H9 (cell line): ENCODE measurements at regions not wholly inside any gene's neighbourhood (a gene's known extent, or its start where the extent isn't known, plus 50 kb on each side); places are given as distances from the start of the nearest gene placed in this dataset.

Experiments
- DNase-seq: peaks from one replicate; pipeline ENCODE4 v3.0.0-alpha.2; 2017
- H2AFZ ChIP-seq: one replicate; pipeline ENCODE4 v1.6.1; 2013; ENCODE audit warnings: mild to moderate bottlenecking, low read length, control low read depth, moderate library complexity
- H2AK5ac ChIP-seq: 2 replicates; pipeline ENCODE4 v1.6.1; 2013; ENCODE audit warnings: low read length, control low read depth, mixed read lengths; ENCODE audit not compliant: insufficient read length
- H2BK120ac ChIP-seq: one replicate; pipeline ENCODE4 v1.6.1; 2013; ENCODE audit warnings: low read depth, mild to moderate bottlenecking, low read length, control low read depth, inconsistent platforms; ENCODE audit not compliant: poor library complexity, severe bottlenecking
- H2BK12ac ChIP-seq: 2 replicates; pipeline ENCODE4 v1.6.1; 2013; ENCODE audit warnings: low read length, control low read depth, mixed read lengths, low read depth; ENCODE audit not compliant: insufficient read length
- H2BK15ac ChIP-seq: 2 replicates; pipeline ENCODE4 v1.6.1; 2013; ENCODE audit warnings: low read depth, low read length, control low read depth
- H2BK20ac ChIP-seq: one replicate; pipeline ENCODE4 v1.6.1; 2013; ENCODE audit warnings: low read depth, mild to moderate bottlenecking, low read length, control low read depth, inconsistent platforms; ENCODE audit not compliant: poor library complexity, severe bottlenecking
- H2BK5ac ChIP-seq: 2 replicates; pipeline ENCODE4 v1.6.1; 2013; ENCODE audit warnings: low read length, control low read depth, mixed read lengths; ENCODE audit not compliant: insufficient read length
- H3K14ac ChIP-seq: 2 replicates; pipeline ENCODE4 v1.6.1; 2013; ENCODE audit warnings: low read length, control low read depth; ENCODE audit not compliant: insufficient read depth
- H3K18ac ChIP-seq: 2 replicates; pipeline ENCODE4 v1.6.1; 2013; ENCODE audit warnings: low read depth, mild to moderate bottlenecking, mixed read lengths, low read length, control low read depth; ENCODE audit not compliant: insufficient read length
- H3K23ac ChIP-seq: 2 replicates; pipeline ENCODE4 v1.6.1; 2013; ENCODE audit warnings: low read length, control low read depth, mixed read lengths, low read depth; ENCODE audit not compliant: insufficient read length
- H3K23me2 ChIP-seq: 2 replicates; pipeline ENCODE4 v1.6.1; 2013; ENCODE audit warnings: low read depth, mild to moderate bottlenecking, mixed read lengths, low read length, control low read depth; ENCODE audit not compliant: insufficient read length, poor library complexity, severe bottlenecking
- H3K27ac ChIP-seq: 2 replicates; pipeline ENCODE4 v1.5.1; 2013; ENCODE audit warnings: low read length, control low read depth, mixed read lengths, low read depth; ENCODE audit not compliant: insufficient read length
- H3K27me3 ChIP-seq: 2 replicates; pipeline ENCODE4 v1.6.1; 2013; ENCODE audit warnings: low read length, control low read depth, inconsistent platforms; ENCODE audit not compliant: insufficient read depth
- H3K4ac ChIP-seq: 2 replicates; pipeline ENCODE4 v1.6.1; 2013; ENCODE audit warnings: low read depth, mild to moderate bottlenecking, control low read depth, inconsistent platforms, low read length, moderate library complexity
- H3K4me1 ChIP-seq: 2 replicates; pipeline ENCODE4 v1.6.1; 2013; ENCODE audit warnings: low read length, control low read depth, inconsistent platforms; ENCODE audit not compliant: insufficient read depth
- H3K4me2 ChIP-seq: 2 replicates; pipeline ENCODE4 v1.6.1; 2013; ENCODE audit warnings: low read length, control low read depth, mixed read lengths; ENCODE audit not compliant: insufficient read length, insufficient read depth
- H3K56ac ChIP-seq: 2 replicates; pipeline ENCODE4 v1.6.1; 2013; ENCODE audit warnings: low read depth, mild to moderate bottlenecking, mixed read lengths, low read length, control low read depth; ENCODE audit not compliant: insufficient read length
- H3K79me1 ChIP-seq: 2 replicates; pipeline ENCODE4 v1.6.1; 2013; ENCODE audit warnings: low read depth, mild to moderate bottlenecking, moderate library complexity, low read length, control low read depth, inconsistent platforms; ENCODE audit not compliant: insufficient read depth, poor library complexity, severe bottlenecking
- H3K79me2 ChIP-seq: 2 replicates; pipeline ENCODE4 v1.6.1; 2013; ENCODE audit warnings: low read length, control low read depth, inconsistent platforms; ENCODE audit not compliant: insufficient read depth
- H3K9ac ChIP-seq: 2 replicates; pipeline ENCODE4 v1.6.1; 2013; ENCODE audit warnings: low read length, control low read depth, mixed read lengths; ENCODE audit not compliant: insufficient read length; ENCODE audit errors: extremely low read depth
- H3K9me3 ChIP-seq: one replicate; pipeline ENCODE4 v1.6.1; 2013; ENCODE audit warnings: low read depth, low read length, inconsistent platforms; ENCODE audit not compliant: control insufficient read depth
- H3T11ph ChIP-seq: one replicate; pipeline ENCODE4 v1.6.1; 2013; ENCODE audit warnings: mild to moderate bottlenecking, low read length, control low read depth, inconsistent platforms
- H4K20me1 ChIP-seq: one replicate; pipeline ENCODE4 v1.6.1; 2013; ENCODE audit not compliant: control insufficient read depth, insufficient read length, insufficient read depth
- H4K5ac ChIP-seq: 2 replicates; pipeline ENCODE4 v1.6.1; 2013; ENCODE audit warnings: low read depth, mild to moderate bottlenecking, mixed read lengths, low read length, control low read depth; ENCODE audit not compliant: insufficient read length
- H4K8ac ChIP-seq: replicated peaks from 2 replicates; pipeline ENCODE4 v1.6.1; 2013; ENCODE audit warnings: low read length, control low read depth, mixed read lengths, low read depth; ENCODE audit not compliant: insufficient read length
- H4K91ac ChIP-seq: 2 replicates; pipeline ENCODE4 v1.6.1; 2013; ENCODE audit warnings: low read depth, mild to moderate bottlenecking, moderate library complexity, mixed read lengths, low read length, control low read depth; ENCODE audit not compliant: insufficient read length
- H3K27ac Mint-ChIP-seq, 3 experiments: 2 replicates in 2 of 3; 3 replicates in 1 of 3; pipeline ENCODE4 v1.8.0; 2020 to 2021; ENCODE audit warnings: mixed read lengths in 3 of 3, mild to moderate bottlenecking in 1 of 3, moderate library complexity in 1 of 3
- H3K27me3 Mint-ChIP-seq: 2 replicates; pipeline ENCODE4 v1.8.0; 2021; ENCODE audit warnings: low read depth, mild to moderate bottlenecking, moderate library complexity, mixed read lengths
- H3K36me3 Mint-ChIP-seq, 3 experiments: 2 replicates in 2 of 3; 3 replicates in 1 of 3; pipeline ENCODE4 v1.8.0; 2020 to 2021; ENCODE audit warnings: low read depth in 3 of 3, mixed read lengths in 3 of 3; ENCODE audit not compliant: insufficient read depth in 1 of 3
- H3K4me1 Mint-ChIP-seq, 2 experiments: 2 replicates each; pipeline ENCODE4 v1.8.0; 2020; ENCODE audit warnings: mixed read lengths in 2 of 2
- H3K4me3 Mint-ChIP-seq, 2 experiments: 2 replicates in 1 of 2; 3 replicates in 1 of 2; pipeline ENCODE4 v1.8.0; 2020 to 2021; ENCODE audit warnings: mild to moderate bottlenecking in 2 of 2, mixed read lengths in 2 of 2, moderate library complexity in 1 of 2
- H3K9me3 Mint-ChIP-seq, 2 experiments: 2 replicates in 1 of 2; 3 replicates in 1 of 2; pipeline ENCODE4 v1.8.0; 2020; ENCODE audit warnings: mild to moderate bottlenecking in 2 of 2, mixed read lengths in 2 of 2, moderate library complexity in 1 of 2
- CTCF ChIP-seq: fragments of 200-600 bp; sonication (generic); conservative IDR thresholded peaks from 3 replicates; pipeline ENCODE4 v1.8.0; 2021; ENCODE audit warnings: antibody characterized with exemption, mild to moderate bottlenecking
- WGBS: extraction: QIAGEN DNeasy Blood & Tissue Kit; methylation state at CpG from one replicate; pipeline ENCODE4 v1.1.7; 2013; ENCODE audit warnings: missing lambda C conversion rate, low lambda C conversion rate, mixed read lengths; ENCODE audit not compliant: insufficient read length; ENCODE audit errors: extremely low coverage; 5-methylcytosine and 5-hydroxymethylcytosine counted together

GRCh38 chr22:48627966-48628365 lies 1199.7 kb downstream of the BRD1 start:
- Histone ChIP-seq H3K4me1 (no peaks in the 10 kb centered on the region; the same call in 1 of the 2 replicates), H3K14ac (no peak overlapping the region; the same call in 1 of the 2 replicates), H3K27me3 (no peaks in the 10 kb centered on the region), H2BK20ac (no peak overlapping the region), H3K9me3 (no peaks in the 10 kb centered on the region), H4K8ac (no peak overlapping the region), H3K79me2 (no peaks in the 10 kb centered on the region), H2BK12ac (no peak overlapping the region), H3T11ph (no peak overlapping the region), H2BK5ac (no peak overlapping the region), H4K91ac (no peak overlapping the region), H2BK120ac (no peak overlapping the region), H2AFZ (no peak overlapping the region), H3K18ac (no peak overlapping the region), H4K20me1 (no peaks in the 10 kb centered on the region), H2AK5ac (no peak overlapping the region), H2BK15ac (no peak overlapping the region), H3K9ac (no peak overlapping the region), H3K23me2 (no peaks in the 10 kb centered on the region), H4K5ac (no peak overlapping the region), H3K79me1 (no peaks in the 10 kb centered on the region), H3K4me2 (no peak overlapping the region), H3K4ac (no peak overlapping the region), H3K23ac (no peak overlapping the region), H3K27ac (no peak overlapping the region), H3K56ac (no peak overlapping the region)
- DNase-seq, result no peak
- TF ChIP-seq CTCF, result no peak
- peaks cover 24 to 38% of the 10 kb centered on the region in 2 experiments for H3K4me1 Mint-ChIP-seq
- no peak overlapping the region for H3K4me3 Mint-ChIP-seq
- no CpG with 5 or more reads among the region's 12 CpGs for WGBS
- no peaks in the 10 kb centered on the region for H3K27me3 Mint-ChIP-seq
- peak overlapping the region in 1 of 3 experiments; percentile 84; a peak in 1 of 7 replicates for H3K27ac Mint-ChIP-seq
- H3K9me3 Mint-ChIP-seq, result no peaks in the 10 kb centered on the region
- H3K36me3 Mint-ChIP-seq, result no peaks in the 10 kb centered on the region
